ENCODE measurements at regions not wholly inside any gene's neighbourhood (a gene's known extent, or its start where the extent isn't known, plus 50 kb on each side); places are given as distances from the start of the nearest gene placed in this dataset.

DNA sequence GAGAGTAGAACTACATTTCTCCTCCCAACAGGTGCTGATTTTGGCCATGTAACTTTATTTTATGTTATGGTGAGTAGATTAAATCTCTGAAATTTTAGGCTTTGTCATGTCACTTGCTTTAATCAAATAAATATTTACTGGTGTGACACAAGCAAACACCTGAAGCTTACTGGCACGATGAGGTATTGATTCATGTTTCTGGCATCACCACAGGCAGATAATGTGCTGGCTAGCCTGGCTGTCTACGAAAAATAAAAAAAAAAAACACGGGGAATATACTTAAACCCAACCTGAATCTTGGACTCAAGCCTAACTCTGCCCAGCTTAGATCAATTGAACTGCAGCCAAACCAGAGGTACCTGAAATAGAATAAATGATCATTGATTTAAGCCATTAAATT, 65.6 kb upstream of the CADM2 start:
- no peak overlapping the region for H3K27ac ChIP-seq (ENCODE audit: low read depth, low read length)
- no peaks in the 10 kb centered on the region for H3K27me3 ChIP-seq (ENCODE audit: control insufficient read depth, low read length)
- H3K9me2 ChIP-seq (replicated peaks; ENCODE audit: control insufficient read depth, low read length): no peaks in the 10 kb centered on the region
- no peaks in the 10 kb centered on the region for H3K4me1 ChIP-seq (ENCODE audit: control insufficient read depth, low read length)
- no peak overlapping the region for H3K4me2 ChIP-seq (ENCODE audit: low read length)
- TF ChIP-seq, protein P1, sequence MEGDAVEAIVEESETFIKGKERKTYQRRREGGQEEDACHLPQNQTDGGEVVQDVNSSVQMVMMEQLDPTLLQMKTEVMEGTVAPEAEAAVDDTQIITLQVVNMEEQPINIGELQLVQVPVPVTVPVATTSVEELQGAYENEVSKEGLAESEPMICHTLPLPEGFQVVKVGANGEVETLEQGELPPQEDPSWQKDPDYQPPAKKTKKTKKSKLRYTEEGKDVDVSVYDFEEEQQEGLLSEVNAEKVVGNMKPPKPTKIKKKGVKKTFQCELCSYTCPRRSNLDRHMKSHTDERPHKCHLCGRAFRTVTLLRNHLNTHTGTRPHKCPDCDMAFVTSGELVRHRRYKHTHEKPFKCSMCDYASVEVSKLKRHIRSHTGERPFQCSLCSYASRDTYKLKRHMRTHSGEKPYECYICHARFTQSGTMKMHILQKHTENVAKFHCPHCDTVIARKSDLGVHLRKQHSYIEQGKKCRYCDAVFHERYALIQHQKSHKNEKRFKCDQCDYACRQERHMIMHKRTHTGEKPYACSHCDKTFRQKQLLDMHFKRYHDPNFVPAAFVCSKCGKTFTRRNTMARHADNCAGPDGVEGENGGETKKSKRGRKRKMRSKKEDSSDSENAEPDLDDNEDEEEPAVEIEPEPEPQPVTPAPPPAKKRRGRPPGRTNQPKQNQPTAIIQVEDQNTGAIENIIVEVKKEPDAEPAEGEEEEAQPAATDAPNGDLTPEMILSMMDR (IDR thresholded peaks at IDR 0.05; ENCODE audit: low read depth, low read length, poor library complexity, severe bottlenecking): no peak
- no peak for TF ChIP-seq EZH2phosphoT487 (IDR thresholded peaks at IDR 0.05; ENCODE audit: borderline replicate concordance, low read length)
- H3K9me3 ChIP-seq (ENCODE audit: control insufficient read depth, insufficient read depth, low read length): no peaks in the 10 kb centered on the region
- no peaks in the 10 kb centered on the region for H3K36me3 ChIP-seq (ENCODE audit: control insufficient read depth, low read length)
- H3K79me2 ChIP-seq (ENCODE audit: control insufficient read depth, low read length): no peaks in the 10 kb centered on the region
- H4K20me1 ChIP-seq (ENCODE audit: control insufficient read depth, insufficient read depth, low read depth, low read length): no peaks in the 10 kb centered on the region
- no peaks in the 10 kb centered on the region for H3F3A ChIP-seq (ENCODE audit: control insufficient read depth, insufficient read depth)
- H3K4me3 ChIP-seq (ENCODE audit: low read length): no peak overlapping the region

DNA sequence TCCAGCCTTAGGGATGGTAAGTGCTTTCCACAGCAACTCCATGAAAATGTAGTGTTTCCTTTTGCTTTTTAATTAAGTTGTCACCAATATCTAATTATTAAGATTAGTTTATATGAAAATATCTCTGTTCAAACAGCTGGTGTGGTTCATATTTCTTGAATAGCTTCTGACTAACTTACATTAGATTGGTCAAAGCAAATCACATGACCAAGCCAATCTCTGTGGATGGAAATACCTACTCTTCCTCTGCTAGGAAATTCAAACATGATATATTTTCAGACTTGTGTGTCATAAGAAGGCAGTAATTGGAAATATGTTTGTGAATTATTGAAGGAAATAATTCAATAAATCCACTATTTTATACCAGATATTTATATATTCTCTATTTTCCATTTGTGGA, 54.6 kb upstream of the CADM2 start:
- Histone ChIP-seq H3K9me3 (ENCODE audit: control insufficient read depth, insufficient read depth, low read length) (peaks cover 7% of the 10 kb centered on the region; the same call in 1 of the 2 replicates), H3K79me2 (ENCODE audit: control insufficient read depth, low read length) (no peaks in the 10 kb centered on the region), H3K4me2 (ENCODE audit: low read length) (no peak overlapping the region), H4K20me1 (ENCODE audit: control insufficient read depth, insufficient read depth, low read depth, low read length) (no peaks in the 10 kb centered on the region), H3K36me3 (ENCODE audit: control insufficient read depth, low read length) (no peaks in the 10 kb centered on the region), H3K27ac (ENCODE audit: low read depth, low read length) (no peak overlapping the region), H3F3A (ENCODE audit: control insufficient read depth, insufficient read depth) (no peaks in the 10 kb centered on the region), H3K9me2 (replicated peaks; ENCODE audit: control insufficient read depth, low read length) (no peaks in the 10 kb centered on the region), H3K27me3 (ENCODE audit: control insufficient read depth, low read length) (no peaks in the 10 kb centered on the region), H3K4me3 (ENCODE audit: low read length) (no peak overlapping the region), H3K4me1 (ENCODE audit: control insufficient read depth, low read length) (no peaks in the 10 kb centered on the region)
- TF ChIP-seq, protein P1 (IDR thresholded peaks at IDR 0.05; ENCODE audit: low read depth, low read length, poor library complexity, severe bottlenecking): no peak
- TF ChIP-seq EZH2phosphoT487 (IDR thresholded peaks at IDR 0.05; ENCODE audit: borderline replicate concordance, low read length): no peak

DNA sequence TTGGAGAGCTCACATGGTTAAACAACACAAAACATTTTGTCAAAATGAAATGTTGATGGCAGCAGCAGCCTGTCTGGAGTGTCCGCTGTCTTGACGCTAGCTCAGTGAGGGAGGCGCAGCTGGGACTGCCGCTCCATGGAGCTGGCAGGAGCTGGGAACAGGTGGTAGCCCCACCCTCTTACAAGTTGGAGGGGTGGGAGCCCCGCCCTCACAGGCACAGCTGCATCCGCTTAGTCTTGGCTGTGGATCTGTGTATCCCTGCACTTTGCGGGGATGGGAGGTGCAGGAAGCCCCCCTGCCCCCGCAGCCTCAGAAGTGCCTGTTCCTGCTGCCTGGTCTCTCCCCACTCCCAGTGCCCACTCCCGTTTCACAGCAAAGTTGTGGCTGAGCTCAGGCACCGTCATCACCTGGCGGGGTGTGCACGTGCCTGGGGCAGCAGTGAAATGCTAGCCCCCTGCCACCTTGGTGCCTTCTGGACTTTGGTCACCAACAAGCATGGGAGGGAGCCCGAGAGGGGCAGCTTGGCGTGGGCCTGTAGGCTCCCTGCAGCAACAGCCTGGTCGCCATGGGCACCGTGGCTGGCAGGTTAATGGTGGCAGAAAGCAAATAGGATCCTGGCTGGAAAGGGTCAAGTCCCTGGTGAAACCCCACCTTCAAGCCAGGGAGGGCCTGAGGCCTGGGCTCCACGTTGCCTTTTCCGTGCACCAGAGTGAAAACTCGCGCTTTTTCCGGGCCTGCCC, 53.8 kb upstream of the CADM2 start:
- TF ChIP-seq, protein P1 (IDR thresholded peaks at IDR 0.05; ENCODE audit: low read depth, low read length, poor library complexity, severe bottlenecking): no peak
- TF ChIP-seq EZH2phosphoT487 (IDR thresholded peaks at IDR 0.05; ENCODE audit: borderline replicate concordance, low read length): no peak
- no peaks in the 10 kb centered on the region for H3K9me2 ChIP-seq (replicated peaks; ENCODE audit: control insufficient read depth, low read length)
- H3K4me1 ChIP-seq (ENCODE audit: control insufficient read depth, low read length): no peaks in the 10 kb centered on the region
- H3K27me3 ChIP-seq (ENCODE audit: control insufficient read depth, low read length): no peaks in the 10 kb centered on the region
- no peaks in the 10 kb centered on the region for H3F3A ChIP-seq (ENCODE audit: control insufficient read depth, insufficient read depth)
- no peak overlapping the region for H3K4me2 ChIP-seq (ENCODE audit: low read length)
- no peaks in the 10 kb centered on the region for H3K79me2 ChIP-seq (ENCODE audit: control insufficient read depth, low read length)
- peaks cover 7% of the 10 kb centered on the region; the same call in 1 of the 2 replicates for H3K9me3 ChIP-seq (ENCODE audit: control insufficient read depth, insufficient read depth, low read length)
- H3K27ac ChIP-seq (ENCODE audit: low read depth, low read length): no peak overlapping the region
- no peak overlapping the region for H3K4me3 ChIP-seq (ENCODE audit: low read length)
- H4K20me1 ChIP-seq (ENCODE audit: control insufficient read depth, insufficient read depth, low read depth, low read length): no peaks in the 10 kb centered on the region
- no peaks in the 10 kb centered on the region for H3K36me3 ChIP-seq (ENCODE audit: control insufficient read depth, low read length)

Data from DOHH2 (cell line).